GM23338 (cell line): ENCODE measurements at regions not wholly inside any gene's neighbourhood (a gene's known extent, or its start where the extent isn't known, plus 50 kb on each side); places are given as distances from the start of the nearest gene placed in this dataset.

Experiments used
- EZH2phosphoT487 ChIP-seq: fragments of 200-600 bp; sonication (generic); IDR thresholded peaks from one replicate; pipeline ENCODE4 v1.8.1; 2018; ENCODE audit warnings: antibody characterized with exemption; ENCODE audit not compliant: unreplicated experiment
- REST ChIP-seq: IDR thresholded peaks from one replicate; pipeline ENCODE4 v1.6.1; 2018; ENCODE audit warnings: antibody characterized with exemption; ENCODE audit not compliant: unreplicated experiment
- STAT1 ChIP-seq: IDR thresholded peaks from one replicate; pipeline ENCODE4 v1.6.1; 2016; ENCODE audit warnings: antibody characterized with exemption; ENCODE audit not compliant: unreplicated experiment
- ZNF462 ChIP-seq: fragments of 250-450 bp; sonication (Bioruptor Pico); IDR thresholded peaks from 2 replicates; pipeline ENCODE4 v1.5.0; 2020; ENCODE audit warnings: mild to moderate bottlenecking, moderate library complexity
- TF ChIP-seq, protein P1 (sequence below), 2 experiments: fragments of 200-600 bp in 1 of 2; sonication (generic) in 1 of 2; conservative IDR thresholded peaks; 2 replicates each; pipeline versions ENCODE4 v1.5.1 to v1.6.1; 2016 to 2017; ENCODE audit warnings: antibody characterized with exemption in 2 of 2, low read depth in 2 of 2, mild to moderate bottlenecking in 2 of 2, moderate library complexity in 1 of 2

- TF ChIP-seq ZNF462 (CRISPR knock-in tag) = no peak
- TF ChIP-seq, protein P1, sequence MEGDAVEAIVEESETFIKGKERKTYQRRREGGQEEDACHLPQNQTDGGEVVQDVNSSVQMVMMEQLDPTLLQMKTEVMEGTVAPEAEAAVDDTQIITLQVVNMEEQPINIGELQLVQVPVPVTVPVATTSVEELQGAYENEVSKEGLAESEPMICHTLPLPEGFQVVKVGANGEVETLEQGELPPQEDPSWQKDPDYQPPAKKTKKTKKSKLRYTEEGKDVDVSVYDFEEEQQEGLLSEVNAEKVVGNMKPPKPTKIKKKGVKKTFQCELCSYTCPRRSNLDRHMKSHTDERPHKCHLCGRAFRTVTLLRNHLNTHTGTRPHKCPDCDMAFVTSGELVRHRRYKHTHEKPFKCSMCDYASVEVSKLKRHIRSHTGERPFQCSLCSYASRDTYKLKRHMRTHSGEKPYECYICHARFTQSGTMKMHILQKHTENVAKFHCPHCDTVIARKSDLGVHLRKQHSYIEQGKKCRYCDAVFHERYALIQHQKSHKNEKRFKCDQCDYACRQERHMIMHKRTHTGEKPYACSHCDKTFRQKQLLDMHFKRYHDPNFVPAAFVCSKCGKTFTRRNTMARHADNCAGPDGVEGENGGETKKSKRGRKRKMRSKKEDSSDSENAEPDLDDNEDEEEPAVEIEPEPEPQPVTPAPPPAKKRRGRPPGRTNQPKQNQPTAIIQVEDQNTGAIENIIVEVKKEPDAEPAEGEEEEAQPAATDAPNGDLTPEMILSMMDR (conservative IDR thresholded peaks at IDR 0.05; ENCODE audit: low read depth in 2 of 2) = no peak
- TF ChIP-seq STAT1 = no peak
- no peak for TF ChIP-seq EZH2phosphoT487
- no peak for TF ChIP-seq REST
These were observed 222.2 kb upstream of the NRP1 start (continued) for GRCh38 chr10:33556620-33557019.
